GM19467 (cell line): ENCODE measurements at regions not wholly inside any gene's neighbourhood (a gene's known extent, or its start where the extent isn't known, plus 50 kb on each side); places are given as distances from the start of the nearest gene placed in this dataset.

ENCODE experiments used
- ATAC-seq: cut with Tn5 transposase; IDR thresholded peaks from one replicate; pipeline ENCODE4 v1.9.1; 2021; ENCODE audit warnings: mild to moderate bottlenecking, moderate library complexity; ENCODE audit not compliant: unreplicated experiment

DNA sequence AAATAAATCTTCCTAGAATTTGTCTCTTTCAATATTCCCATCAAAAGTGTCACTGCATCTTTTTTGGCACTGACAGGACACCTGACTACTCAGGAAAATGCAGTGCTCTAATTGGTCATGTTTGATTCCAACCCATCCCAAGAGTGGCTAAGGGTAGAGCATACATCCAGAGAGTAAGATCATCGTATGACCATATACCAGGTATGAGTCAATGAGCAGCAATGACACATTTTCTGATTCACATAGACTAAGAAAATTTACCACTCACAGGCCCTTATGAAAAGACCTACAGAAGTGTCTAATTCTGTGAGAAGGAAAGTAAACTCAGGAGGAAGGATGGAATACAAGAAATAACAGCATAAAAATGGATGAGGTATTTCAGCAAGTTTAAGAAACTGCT, 434.2 kb downstream of the ZIC1 start:
- ATAC-seq: no peak

DNA sequence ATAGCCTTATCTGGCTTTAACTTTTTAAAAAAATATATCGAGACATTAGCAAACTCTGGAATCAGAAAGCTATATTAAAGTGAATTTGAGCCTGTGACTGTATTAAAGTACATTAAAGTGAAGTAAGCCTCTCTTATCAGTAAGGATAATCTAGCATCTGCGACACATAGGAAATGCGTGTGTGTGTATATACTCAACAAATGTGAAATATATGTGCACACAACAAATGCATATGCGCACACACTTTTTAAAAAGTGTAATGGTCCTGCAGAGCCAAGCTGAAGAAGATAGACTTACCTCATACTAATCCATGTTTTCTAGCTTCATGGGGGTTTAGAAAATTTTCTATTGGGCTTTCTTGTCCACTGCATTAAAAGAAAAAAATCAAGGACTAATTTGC, 437.1 kb downstream of the ZIC1 start:
- ATAC-seq: no peak

DNA sequence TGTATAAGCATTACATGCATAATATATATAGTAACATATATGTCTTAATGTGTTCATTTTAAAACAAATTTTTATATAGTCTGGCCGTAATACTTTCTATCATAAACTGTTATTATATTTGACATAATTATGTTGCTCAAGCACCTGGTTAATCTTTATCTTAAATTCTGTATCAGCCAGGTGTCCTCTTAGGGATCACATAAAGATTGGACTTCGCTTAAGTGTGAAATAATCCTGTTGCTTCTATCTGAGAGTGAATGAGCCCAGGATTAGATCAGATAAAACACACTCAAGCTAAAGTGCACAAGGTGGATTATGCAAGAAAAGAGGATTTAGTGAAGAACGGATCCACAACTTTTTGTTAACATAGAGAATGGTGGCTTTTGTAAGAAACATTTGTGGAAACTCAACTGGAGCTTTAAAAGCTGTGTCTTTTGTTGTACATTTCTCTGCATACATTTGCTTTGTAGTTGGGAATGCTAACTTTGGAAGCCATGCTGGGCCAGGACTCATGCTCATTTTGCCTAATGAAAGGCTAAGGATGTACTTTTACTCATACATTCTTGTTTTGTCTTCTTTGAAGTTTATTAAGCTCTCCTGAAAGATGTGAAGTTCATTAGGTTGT, 437.8 kb downstream of the ZIC1 start:
- ATAC-seq: no peak

DNA sequence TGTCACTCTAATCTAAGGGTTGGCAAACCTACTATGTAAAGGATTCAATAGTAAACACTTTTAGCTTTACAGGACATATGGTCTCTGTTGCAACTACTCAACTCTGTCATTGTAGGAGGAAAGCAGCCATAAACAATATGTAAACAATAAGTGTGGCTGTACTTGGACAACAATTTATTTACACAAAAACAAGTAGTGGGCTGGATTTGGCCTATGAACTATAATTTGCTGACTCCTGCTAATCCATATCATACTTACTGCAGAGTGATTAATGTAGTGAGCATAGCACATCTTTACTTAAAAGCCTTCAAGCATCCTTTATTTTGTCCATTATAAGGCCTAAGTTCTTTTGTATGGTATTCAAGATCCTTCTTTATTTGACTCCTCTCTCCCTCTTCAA, 441.9 kb downstream of the ZIC1 start:
- no peak for ATAC-seq

DNA sequence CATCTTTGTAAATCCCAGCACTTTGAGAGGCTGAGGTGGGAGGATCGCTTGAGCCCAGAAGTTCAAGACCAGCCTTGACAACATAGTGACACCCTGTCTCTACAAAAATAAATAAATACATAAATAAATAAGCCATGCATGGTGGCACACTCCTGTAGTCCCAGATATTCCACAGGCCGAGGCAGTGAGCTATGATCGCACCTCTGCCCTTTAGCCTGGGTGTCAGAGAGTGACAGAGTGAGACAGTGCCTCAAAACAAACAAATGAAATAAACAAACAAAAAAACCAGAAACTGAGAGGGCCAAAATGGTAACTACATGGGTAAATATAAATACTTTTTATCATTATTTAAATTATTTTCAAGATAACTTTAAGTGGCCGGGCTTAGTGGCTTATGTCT, 445.4 kb downstream of the ZIC1 start:
- ATAC-seq: no peak

DNA sequence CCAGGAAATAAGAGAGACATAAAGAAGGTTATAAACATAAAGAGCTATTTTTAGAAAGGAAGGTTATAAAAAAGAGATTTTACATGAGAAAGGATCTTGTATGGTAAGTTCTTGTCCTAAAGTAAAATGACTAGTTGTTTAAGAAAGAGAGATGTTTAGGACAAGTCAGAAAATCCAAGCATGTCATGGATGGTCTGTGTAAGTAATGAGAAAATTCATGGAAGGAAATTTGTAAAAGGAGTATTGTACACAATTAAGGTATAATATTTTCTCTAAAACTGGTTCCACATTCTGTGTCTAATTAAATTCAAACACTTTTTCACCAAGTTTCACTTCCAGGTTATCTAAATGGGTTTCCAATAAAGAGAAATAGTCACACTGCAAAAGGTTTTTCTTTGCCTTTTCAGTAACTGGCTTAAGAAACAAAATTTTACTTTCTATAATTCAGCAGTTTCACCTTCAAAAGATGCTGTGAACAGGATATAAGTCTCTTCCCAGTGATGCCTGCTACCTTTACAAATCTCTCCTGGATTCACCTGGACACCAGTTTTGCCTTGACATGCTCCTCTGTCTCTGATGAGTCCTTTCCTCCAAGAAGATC, 455.7 kb downstream of the ZIC1 start:
- ATAC-seq: no peak

DNA sequence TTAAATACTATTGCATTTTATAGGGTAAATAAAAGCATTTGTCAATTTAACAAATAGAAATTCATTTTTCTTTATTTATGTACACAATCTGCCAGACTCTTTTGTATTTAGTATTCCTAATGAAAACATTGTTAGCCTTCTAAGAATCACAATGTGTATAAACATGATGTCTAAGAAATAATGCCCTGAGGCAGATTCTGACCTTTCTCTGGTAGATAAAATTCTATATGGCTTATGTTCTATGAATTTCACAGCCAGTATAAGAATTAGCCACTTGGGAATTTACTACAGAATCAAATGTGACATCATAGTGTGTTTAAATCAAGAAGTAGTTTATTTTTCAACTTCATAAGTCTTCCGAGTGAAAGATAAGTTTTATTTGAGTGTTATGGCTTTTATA, 457.4 kb downstream of the ZIC1 start:
- no peak for ATAC-seq

DNA sequence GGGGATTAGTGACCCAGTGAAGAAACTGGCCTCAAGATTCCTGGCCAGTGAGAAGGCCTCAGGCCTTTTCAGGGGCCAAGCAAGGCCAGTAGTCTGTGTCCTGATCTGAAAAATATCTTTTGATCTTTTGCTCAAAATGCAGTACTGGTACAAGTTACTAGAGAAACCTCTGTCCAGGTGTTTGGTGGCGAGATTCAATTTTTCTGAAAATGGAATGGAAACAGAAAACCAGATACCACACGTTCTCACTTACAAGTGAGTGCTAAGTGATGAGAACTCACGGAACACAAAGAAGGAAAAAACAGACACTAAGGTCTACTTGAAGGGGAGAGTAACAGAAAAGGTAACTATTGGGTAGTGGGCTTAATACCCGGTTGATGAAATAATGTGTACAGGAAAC, 463.4 kb downstream of the ZIC1 start:
- no peak for ATAC-seq

DNA sequence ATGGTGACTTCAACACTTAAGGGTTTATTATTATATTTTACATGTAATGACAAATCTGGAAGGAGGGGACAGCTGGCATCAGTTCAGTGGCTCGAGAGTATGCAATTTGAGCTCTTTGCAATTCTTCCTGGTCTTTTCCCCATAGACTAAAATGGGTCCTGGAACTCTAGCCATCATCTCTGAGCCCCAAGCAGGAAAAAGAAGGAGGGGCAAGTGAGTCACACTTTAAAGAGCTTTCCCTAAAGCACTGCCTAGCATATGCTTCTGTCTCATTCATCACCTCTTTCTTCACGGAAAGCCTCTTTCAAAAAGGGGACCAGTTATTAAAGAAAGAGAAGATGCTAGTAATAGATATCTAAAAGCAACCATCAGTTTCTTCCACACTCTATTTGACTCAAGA, 466.3 kb downstream of the ZIC1 start:
- no peak for ATAC-seq

DNA sequence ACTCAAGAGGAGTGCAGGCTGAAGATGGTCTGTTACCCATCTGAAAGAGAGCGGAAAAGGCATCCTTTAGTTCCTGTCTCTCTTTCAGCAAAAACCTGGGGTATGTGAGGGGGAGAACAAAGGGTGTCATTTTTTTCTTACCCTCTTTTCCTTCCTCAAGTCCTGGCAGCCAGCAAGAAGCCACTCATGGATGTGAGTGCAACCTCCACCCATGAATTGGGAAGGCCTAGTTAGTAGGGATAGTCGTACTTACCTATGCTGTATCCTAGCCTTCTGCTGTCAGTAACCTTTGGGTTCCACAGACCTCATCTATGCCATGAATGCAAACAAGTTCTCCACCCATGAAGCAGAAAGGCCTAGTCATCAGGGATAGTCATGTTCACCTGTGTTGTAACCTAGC, 472.8 kb downstream of the ZIC1 start:
- ATAC-seq: no peak

DNA sequence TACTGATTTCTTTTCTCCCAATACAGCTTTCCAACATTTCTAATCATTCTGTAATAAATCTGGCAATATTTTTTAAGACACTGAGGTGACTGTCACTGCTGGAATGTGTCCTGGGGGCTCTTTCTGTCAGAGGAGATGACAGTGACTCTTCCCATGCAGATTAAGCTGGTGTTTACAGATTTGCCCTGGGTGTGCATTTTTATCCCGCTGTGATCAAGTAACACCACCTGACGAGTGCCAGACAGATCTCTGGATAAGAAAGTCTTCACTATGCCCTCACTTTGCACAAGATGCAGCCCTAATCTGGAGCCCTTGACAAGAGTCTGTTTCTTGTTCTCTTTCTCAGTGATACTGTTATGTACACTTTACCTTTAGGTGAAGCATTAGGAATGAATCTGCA, 477.7 kb downstream of the ZIC1 start:
- ATAC-seq: no peak

DNA sequence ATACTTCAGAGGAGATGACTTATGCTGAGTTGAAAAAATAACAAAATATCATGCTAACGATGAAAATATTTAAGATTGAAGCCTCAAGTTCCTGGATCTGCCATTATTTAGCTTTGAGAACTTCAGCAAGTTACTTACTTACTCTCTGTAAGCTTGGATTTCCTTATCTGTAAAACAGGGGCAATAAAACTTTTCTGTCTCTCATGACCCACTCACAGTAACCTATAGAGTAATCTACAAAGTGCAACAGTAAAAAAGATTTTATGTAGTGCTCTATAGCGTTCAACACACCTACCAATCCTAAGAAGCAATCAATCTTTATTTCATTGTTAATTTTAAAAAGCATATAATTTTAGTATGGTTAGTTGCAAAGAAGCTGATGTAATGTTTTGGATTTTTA, 478.6 kb downstream of the ZIC1 start:
- no peak for ATAC-seq

DNA sequence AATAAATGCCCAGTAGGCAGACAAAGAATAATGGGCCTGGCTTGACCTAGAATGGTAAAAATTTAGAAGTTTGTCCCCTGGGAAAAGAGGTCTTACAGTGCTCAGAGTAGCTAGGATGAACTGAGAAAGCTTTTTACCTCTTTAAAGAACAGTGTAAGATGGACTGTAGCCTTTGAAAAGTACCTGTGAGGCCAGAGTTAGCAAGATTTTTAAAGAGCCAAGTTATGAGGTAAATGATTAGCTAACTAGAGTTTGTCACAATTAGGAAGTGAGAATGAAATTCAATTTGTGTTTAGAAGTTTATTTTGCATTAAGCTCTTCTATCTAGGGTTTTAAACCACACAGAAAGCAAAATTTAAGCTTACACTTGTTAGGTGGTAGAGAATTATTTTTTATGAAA, 480.9 kb downstream of the ZIC1 start:
- ATAC-seq: peak; percentile 94

DNA sequence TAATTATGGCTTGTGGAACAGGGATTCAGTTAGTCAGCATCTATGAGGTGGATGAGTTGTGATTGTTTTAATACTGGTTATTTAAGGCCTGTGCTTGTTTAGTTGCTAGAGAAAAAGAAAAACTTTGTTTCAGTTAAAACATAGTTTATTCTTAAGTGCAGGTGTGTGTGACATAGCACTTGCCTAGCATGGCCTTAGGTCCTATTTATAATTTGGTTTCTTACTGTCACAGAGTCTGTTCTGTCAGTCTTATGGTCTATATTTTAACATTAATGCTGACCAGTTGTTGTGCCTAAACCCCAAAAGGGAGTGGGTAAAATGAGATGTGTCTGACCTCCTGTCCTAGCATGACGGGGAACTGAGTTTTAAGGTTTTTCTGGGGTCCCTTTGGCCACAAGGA, 486.3 kb downstream of the ZIC1 start:
- ATAC-seq: no peak

DNA sequence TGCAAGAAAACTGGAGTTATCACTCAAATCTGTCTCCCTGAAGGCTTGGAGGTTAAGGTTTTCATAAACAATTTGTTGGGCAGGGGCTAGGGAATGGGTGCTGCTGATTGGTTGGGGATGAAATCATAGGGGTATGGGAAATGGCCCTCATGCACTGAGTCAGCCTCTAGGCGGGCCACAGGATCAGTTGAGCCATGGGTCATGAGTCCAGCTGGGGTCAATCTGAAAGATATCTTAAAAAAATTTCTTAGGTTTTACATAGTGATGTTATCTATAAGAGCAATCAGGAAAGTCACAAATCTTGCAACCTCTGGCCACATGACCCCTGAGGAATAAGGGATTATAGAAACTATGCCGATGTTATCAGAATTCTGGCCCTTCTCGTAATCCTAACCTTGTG, 491.7 kb downstream of the ZIC1 start:
- no peak for ATAC-seq

DNA sequence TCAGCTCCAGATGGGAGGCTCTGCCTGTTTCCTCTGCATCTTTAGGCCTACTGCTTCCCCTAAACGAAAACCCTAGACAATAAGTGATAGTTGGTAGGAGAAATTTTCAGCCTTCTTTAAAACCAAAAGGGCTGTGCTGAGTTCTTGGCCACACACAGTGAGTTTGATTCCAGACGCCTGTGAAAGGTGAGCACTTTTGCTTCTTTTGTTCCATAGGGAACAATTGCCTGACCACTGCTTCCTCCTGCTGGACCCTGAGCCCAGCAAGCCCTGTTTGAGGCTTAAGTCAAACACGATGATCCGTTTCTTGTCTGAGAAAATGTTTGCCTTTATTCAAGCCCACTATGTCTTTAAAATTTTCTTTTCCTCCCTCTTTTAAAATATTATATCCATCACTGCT, 493.9 kb downstream of the ZIC1 start:
- ATAC-seq: no peak

DNA sequence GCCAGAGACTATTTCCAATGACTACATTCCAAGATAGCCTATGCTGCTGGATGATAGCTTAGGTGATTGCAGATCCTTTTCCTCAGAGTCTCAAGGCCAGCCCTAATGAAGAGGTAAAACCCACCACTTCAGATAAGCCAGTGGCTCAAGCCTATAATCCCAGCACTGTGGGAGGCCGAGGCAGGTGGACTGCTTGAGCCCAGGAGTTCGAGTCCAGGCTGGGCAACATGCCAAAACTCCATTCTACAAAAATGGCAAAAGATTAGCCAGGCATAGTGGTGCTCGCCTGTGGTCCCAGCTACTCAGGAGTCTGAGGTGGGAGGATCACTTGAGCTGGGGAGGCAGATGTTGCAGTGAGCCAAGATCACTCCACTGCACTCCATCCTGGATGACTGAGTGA, 495.3 kb downstream of the ZIC1 start:
- ATAC-seq: no peak

DNA sequence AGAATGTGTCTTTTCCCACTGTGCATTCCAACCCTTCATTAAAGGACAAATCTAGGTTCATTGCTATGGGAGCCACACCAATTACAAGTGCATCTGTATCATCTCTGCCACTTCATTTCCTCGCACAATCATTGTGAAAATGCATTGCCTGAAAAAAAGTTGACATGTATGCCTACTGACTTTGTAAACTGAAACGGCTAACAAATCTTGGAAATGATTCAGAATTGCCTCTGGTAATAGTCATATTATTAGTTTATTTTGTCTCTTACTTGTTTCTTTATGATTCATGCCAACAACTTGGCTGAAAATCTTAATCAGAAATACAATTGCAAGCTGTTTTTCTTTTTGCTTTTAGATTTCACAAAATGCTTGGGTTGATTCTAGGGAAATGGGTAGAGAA, 497.1 kb downstream of the ZIC1 start:
- ATAC-seq: no peak

DNA sequence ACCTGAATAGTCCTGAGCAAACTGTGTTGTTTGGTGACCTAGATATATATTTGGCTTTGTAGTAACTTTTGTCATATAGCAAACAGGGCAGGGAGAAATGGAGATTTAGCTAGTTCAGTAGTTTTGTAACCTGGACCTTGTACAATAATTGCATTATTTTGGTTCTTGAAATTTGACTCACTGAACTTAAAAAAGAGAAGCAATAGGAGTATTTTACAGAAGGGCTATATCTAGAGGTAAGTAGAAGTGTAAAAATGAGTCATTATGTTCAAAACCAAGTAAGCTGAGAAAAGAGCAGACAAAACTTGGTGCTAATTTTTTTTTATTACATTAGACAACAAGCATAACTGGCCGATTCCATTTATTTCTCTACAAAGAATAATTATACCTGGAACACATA, 505.4 kb downstream of the ZIC1 start:
- no peak for ATAC-seq

DNA sequence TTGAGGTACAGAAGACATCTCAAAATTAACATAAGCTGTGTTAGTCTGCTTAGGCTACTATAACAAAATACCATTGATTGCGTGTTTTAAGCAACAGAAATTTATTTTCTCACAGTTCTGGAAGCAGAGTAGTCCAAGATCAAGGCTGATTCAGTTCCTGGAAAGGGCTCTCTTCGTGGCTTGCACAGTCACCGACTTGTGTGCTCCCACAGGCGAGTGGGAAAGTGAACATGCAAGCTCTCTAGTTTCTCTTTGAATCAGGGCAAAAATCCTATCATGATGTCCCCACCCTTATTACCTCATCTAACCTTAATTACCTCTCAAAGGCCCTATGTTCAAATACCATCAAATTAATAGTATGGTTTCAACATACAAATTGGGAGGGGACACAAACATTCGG, 505.9 kb downstream of the ZIC1 start:
- no peak for ATAC-seq

DNA sequence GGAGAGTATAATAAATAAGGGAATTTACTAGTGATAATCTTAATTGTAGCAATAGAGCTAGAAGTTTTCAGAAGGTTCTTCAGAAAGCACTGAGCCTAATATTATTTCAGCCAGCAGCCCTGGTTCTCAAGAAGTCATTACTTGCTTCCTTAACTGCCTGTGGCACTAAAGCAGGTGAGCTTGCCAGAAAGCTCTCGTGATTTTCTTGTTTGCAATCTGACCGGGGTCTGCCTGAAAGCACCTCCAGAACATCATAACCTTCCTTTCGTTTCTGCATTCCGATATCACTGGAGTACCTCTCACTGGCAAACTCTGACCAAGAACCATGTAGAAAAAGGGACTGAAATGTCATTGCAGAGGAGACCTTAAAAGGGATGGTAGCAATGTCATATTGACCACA, 510.3 kb downstream of the ZIC1 start:
- ATAC-seq: no peak

DNA sequence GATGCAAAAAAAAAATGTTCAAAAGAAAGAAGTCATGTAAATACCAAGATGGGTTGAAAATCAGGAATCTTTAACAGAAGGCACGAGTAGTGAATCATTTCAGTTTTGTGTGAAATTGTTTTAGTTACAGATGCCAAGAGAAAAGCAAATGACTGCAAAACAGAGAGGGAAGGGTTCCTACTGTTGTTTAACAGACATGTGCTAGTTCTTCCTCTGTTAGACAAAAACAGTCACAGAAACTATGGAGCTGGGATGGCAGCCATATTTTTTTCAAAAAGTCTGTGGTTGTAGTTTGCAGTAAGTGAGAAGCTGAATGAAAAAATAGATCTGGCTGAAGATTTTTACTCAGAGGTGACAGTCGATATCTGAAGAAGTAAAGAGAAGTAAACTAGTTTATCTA, 511.9 kb downstream of the ZIC1 start:
- no peak for ATAC-seq

DNA sequence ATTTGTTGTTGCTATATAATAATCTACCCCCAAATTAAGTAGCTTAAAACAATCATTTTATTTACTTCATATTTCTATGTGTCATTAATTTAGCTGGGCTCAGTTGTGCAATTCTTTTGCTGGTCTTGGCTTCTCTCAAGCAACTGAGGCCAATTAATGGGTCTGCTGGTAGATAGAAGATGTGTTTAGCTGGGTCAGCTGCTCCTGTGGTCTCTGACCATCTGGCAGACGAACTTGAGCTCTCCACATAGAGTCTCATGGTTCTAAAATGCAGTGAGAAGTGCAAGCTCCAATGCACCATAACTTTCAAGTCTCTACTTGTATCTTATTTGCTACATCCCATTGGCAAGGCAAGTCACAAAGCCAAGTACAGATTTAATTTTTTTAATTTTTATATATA, 515.6 kb downstream of the ZIC1 start:
- ATAC-seq: no peak
